Stimulated activated CD8-positive, alpha-beta memory T cell treated with anti-CD3 and anti-CD28 coated beads, Interleukin-7, amount 100 ng/mL, for 1 hour (primary cell): ENCODE measurements at regions not wholly inside any gene's neighbourhood (a gene's known extent, or its start where the extent isn't known, plus 50 kb on each side); places are given as distances from the start of the nearest gene placed in this dataset.
"Not testable (repeated sequence)": the region's sequence is repeated elsewhere in the genome, so short reads cannot be mapped to it uniquely, and the experiment has no call there.

Source experiments
- DNase-seq, 2 donors: peaks; one replicate each; pipeline ENCODE4 v3.0.0-alpha.2; 2020; ENCODE audit warnings: low read depth in 2 of 2

GRCh38 chr2:236988690-236989624 lies 96.7 kb upstream of the COPS8 start:
- DNase-seq, result no peak

GRCh38 chr2:236990552-236990951 lies 95.1 kb upstream of the COPS8 start:
- DNase-seq, result no peak

DNA sequence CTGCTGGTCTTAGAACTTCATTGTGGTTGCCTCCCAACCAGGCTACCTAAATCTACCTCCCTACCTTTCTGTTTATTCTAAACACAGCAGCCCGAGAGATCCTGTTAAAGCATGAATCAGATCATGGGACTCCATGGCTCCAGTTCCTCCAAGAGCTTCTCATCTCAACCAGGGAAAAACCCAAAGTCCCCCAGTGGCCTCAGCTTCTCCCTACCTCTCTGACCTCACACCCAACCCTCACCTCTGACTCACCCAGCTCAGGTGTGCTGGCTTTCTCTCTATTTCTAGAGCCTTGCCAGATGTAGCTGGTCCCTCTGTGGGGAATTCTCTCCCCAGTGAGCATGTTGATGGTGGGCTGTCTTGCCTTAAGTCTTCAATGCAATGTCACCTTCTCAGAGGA lies 93.8 kb upstream of the COPS8 start:
- no peak for DNase-seq

- no peak for DNase-seq
These were observed 92.4 kb upstream of the COPS8 start for GRCh38 chr2:236993286-236993685.

DNA sequence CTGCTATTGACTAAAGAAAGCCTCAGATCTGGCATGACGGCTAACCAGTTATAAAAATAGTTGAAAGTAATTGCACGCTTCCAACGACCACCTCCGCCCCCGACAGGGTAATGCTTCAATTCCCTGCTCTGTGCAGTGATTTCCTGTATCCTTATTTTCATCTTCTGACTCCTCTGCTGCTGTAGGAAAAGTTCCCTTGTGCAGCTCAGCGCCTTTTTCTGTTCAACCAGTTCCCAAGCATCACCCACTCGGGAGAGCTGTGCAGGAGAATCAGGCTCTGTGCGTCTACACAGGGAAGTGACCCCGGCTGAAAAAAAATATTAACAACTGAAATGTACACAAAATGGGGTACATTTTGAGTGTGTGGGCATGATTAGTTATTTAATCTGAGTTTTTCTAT lies 91.3 kb upstream of the COPS8 start:
- DNase-seq, result no peak

DNA sequence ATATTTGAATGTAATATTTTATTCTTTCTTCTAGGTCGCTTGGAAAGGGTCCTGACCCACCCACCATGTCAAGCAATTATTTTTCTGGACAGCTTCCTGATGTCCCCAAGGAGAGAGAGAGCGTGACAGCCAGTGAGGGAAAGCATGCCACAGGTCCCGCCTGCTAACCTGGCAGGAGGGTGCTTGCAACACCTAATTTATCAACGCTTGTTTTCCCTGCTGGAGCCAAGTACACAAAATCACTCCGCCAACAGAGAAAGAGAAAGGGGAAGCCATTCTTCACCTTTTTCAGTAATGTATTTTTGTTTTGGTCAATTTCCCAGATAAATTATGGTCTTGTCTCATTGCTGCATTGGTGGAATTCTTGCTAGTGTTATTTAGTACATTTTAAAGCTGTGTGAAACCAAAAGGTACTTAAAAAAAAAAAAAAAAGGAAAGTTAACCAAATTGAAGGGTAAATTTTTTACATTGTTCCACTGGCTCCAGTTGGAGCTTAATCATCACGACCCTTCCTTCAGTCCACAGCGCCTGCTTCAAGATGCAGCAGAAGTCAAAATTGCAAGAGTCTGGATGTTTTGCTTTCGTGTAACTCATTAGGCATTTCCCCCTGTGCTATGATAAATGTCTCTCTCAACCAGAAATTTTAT lies 88.5 kb upstream of the COPS8 start:
- no peak for DNase-seq

GRCh38 chr2:236998236-236998635 lies 87.5 kb upstream of the COPS8 start:
- no peak for DNase-seq

GRCh38 chr2:236998758-236999157 lies 86.9 kb upstream of the COPS8 start:
- no peak for DNase-seq

DNA sequence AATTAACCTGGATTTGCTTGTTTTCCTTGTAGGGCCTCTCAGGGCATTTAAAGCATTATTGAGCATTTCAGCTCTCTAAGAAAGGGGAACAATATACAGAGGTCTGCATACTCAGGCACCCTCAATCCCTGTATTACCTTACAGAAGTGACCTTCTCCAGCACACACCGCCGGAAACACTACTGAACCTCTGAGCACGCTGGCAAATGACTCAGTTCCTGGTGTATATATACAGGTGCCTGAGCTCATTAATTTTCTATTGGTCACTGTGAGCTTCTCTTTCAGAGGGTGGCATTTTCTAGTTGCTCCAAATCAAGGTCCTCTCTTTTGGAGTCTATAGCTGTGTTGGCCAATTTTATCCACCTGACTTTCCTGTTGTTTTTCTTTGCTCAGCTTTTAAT lies 85.2 kb upstream of the COPS8 start:
- DNase-seq, result no peak

DNA sequence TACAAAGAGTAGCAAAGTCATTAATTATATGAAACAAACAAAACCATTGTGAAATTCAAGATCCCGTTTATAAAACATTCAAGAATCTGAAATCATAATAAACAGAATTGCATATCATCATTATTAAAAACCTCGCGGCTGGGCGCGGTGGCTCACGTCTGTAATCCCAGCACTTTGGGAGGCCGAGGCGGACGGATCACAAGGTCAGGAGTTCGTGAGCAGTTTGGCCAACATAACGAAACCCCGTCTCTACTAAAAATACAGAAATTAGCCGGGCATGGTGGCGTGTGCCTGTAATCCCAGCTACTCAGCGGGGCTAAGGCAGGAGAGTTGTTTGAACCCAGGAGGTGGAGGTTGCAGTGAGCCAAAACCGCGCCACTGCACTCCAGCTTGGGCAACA lies 80.3 kb upstream of the COPS8 start:
- not testable (repeated sequence) for DNase-seq

- no peak for DNase-seq
These were observed 74.4 kb upstream of the COPS8 start for GRCh38 chr2:237011206-237011795.

DNA sequence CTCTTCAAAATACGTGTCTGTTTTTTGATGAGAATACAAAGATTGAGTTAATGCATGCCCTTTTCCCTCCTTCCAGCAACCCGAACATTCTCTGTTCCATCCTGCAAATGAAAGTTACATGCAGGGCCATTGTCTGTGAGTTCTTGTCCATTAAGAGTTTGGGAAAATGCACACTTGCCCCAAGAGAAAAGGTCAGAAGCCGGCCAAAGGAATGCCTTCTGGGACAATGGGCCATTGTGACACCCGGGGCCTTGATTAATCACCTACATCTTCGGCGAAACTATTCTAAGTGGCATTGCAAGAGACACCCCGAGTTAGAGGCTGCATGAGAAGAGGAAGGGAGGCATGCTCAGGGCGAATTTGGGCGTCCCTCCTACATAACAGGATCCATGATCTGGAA lies 73.7 kb upstream of the COPS8 start:
- DNase-seq, result no peak

DNA sequence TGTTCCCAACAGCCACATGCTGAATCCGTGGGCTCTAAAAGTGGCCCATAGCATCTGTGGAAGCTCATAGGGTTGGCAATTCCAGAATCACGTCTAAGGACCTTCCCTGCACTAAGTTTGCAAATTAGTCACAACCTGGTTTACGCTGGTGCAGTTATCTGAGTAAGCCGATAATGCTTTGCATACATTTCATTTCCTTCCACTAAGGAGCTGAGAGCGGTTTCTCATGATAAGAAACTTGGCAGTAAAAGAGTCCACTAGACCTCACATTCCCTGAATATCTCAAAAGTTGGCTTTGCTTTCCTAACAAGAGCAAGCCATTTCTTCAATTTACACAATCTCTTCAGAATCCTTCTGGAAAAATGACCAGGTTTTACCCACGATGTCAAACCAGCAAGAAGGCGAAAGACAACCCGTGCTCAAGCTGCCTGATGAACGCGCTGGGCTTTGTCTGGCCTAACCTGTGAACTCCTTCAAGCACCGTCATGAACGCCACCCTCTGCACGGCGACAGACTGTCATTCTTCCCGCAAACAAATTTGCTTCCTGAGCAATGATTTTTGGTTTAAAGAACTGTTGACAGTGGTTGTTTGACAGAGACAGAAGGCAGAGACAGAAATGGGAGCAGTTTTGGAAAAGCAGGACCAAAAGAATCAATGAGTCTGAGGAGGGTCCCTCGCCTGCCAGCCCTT lies 73.0 kb upstream of the COPS8 start:
- DNase-seq, result no peak

DNA sequence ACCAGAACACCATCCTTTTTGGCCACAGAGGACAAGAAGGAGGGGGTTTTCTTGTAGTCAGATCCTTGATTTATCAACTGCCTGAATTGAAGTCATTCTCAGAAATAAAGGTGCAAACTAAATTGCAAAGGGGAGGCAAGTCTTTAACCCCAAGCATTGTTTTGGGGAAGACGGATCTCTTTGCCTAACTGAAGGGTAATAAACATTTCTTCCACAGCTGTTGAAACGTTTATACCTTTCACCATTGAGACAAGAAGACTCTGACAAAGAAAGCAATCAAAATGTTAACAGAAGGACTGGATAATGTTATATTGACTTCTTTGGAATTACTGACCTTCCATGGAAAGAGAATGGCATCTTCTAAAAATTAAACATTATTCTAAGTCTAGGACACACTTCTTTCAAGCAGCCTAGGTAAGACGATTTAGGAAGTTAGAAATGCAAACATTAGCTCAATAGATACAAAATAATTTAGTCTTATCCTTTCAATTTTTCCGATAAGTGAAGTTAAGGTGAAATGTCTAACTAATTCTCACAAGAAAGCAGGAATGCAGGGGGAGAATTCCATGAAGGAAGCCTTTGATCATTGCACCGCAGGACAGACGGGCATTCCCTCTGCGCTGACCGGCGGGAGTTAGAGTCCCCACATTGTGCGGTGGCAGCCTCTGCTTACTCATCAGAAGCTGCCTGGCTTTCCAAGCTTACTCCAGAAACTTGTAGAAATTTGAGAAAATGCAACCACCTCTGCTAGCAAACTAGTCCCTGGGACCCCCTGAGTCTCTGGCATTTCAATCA lies 69.4 kb upstream of the COPS8 start:
- no peak for DNase-seq

DNA sequence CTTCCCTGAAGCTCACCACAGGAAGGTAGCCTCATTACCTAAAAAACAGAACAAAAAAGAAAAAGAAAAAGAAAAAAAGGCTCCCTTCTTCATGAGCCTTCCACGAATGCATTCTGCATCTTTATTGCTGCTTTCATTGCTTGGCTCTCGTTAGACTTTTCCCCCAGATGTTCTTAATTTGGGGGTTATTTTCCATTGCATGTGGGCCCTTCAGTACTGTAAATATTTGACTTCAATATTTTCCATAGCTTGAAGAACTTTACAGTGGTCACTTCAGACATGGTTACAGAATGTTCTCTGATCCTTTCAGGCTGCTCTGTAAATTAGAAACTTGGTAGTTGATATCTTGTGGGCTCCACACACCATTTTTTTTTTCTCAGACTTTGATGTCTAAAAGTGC lies 65.6 kb upstream of the COPS8 start:
- no peak for DNase-seq

DNA sequence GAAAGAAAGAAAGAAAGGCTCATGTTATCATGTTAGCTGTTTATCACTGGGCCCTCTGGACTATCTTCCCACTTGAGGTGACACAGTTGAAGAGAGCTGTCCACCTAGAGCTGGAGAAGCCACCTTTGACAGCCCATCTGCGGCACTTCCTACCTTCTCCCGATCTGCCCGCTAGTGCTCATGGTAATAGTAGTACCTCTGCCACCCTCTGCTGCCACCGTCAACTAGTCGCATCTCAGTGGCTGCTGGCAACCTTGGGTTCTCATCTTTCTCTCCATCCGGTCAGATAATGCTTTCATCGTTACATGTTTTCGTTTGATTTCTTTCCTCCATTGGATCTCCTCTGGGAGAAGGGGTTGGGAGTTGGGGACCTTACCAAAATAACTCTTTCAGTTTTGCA lies 63.2 kb upstream of the COPS8 start:
- DNase-seq, result no peak

DNA sequence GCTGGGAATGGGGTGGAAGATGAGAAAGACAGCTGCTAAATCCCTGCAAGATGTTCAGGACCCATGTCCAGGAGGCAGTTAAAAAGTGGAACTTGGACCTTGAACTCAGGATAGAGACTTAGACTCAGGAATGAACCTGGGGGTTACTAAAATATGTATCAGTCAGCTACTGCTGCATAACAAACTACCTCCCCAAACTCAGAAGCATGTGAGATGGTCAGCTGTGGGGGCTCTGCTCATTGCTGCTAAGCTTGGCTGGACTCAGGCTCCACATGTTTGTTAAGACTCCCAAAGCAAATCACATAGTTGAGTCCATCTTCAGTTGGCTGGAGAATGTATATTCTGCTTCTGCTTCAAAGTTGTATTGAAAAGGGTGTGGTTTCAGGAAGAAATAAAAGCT lies 61.4 kb upstream of the COPS8 start:
- no peak for DNase-seq

DNA sequence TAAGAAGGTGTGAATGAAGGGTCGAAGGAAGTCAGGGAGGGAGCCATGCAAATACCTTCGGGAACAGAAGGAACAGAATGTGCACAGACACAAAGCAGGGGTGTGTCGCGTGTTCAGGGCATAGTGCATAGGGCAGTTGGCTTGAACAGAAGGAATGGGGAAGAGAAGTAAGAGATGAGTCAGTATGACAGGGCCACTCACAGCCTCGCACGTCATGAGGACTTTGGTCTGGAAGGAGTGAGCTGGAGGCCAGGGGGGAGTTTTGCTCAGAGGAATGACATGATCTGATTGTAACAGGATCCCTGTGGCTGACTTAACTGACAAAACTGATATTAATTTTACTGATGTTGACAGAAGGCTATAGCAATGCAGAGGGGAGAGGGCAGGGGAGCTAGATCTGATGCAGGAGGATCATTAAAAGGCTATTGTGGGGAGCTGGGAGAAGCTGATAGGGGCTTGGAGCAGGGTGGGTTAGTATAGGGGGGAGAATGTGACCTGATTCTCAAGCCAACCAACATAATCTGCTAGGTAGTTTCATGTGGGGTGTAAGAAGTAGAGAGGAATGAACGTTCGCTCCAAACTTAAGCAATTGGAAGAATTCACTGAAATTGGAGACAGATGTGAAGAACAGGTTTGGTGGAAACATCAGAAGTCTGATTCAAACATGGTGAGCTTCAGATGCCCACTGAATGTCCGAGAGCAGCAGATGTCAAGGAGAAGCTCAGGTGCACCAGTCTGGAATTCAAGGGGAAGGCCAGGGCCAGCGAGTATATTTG lies 60.4 kb upstream of the COPS8 start:
- DNase-seq, result no peak

- DNase-seq, result peak in 1 of 2 donors; percentile 9
These were observed 58.5 kb upstream of the COPS8 start for GRCh38 chr2:237026981-237027711.

DNA sequence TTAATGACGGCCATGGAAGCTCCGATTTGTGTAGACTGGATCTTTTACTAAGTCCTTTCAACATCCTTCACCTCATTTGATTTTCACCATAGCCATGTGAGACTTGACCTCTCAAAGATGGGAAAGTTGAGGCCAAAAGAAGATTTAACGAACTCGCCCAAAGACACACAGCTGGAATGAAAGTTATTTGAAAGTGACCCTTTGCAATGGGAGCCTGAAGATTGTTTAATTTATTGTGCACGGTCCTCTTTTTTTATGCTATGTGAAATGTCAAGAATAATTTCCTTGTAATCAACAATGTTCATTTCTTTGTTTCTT lies 58.0 kb upstream of the COPS8 start:
- DNase-seq, result no peak
